ENCODE measurements at regions not wholly inside any gene's neighbourhood (a gene's known extent, or its start where the extent isn't known, plus 50 kb on each side); places are given as distances from the start of the nearest gene placed in this dataset.

DNA sequence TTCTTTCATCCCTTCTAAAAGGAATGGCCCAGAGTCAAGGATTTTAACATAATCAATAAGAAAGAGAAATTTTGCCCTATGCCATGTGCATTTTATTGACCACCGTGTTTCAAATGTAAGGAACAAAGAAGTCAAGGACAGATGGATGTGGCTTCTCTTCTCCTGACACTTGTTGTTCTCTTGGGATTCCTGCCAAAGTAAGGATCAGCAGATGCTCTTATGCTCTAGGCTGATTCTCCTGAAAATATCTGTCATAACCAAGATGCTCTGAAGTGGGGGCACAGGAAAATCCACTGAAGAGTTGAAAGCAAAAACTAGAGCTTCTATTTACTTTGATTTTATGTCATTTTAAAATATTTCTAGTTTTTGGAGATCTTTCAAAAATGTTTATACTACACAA is 72.9 kb upstream of the SYT4 start:
- TF ChIP-seq EZH2phosphoT487 (IDR thresholded peaks at IDR 0.05; ENCODE audit: insufficient read depth, low read depth) (no peak), EZH2 (IDR thresholded peaks at IDR 0.05; ENCODE audit: insufficient read depth, poor library complexity, severe bottlenecking) (no peak)
